ENCODE measurements at regions not wholly inside any gene's neighbourhood (a gene's known extent, or its start where the extent isn't known, plus 50 kb on each side); places are given as distances from the start of the nearest gene placed in this dataset.

GRCh38 chr5:166279828-166280227, 2011.6 kb upstream of the WWC1 start:
- in situ Hi-C loops (cut with MboI): no loop called here
- 5% methylated on average over 3 of the region's 3 CpGs for WGBS (ENCODE audit: insufficient coverage, insufficient replicate concordance, low lambda C conversion rate, missing lambda C conversion rate)
- Histone ChIP-seq H2AFZ (ENCODE audit: control insufficient read depth, low read depth, low read length) (no peak overlapping the region), H3K4me2 (ENCODE audit: control insufficient read depth, insufficient read depth) (no peak overlapping the region), H3K27ac (ENCODE audit: control insufficient read depth, insufficient read depth) (no peak overlapping the region), H3K79me2 (ENCODE audit: control insufficient read depth, insufficient read depth, low read length) (no peaks in the 10 kb centered on the region), H3K27me3 (replicated peaks in 1 of 2; ENCODE audit: control insufficient read depth in 2 of 2, insufficient read depth in 2 of 2, low read length in 1 of 2) (no peaks in the 10 kb centered on the region), H3K4me1 (ENCODE audit: control insufficient read depth, insufficient read depth, low read length) (no peaks in the 10 kb centered on the region), H4K20me1 (ENCODE audit: control insufficient read depth, insufficient read depth) (no peaks in the 10 kb centered on the region), H3K9me3 (replicated peaks; ENCODE audit: control insufficient read depth, insufficient read depth, low read length) (no peaks in the 10 kb centered on the region; the same call in 1 of the 3 replicates), H3K36me3 (ENCODE audit: control insufficient read depth in 2 of 2, insufficient read depth in 2 of 2, low read length in 1 of 2) (no peaks in the 10 kb centered on the region), H3K9ac (ENCODE audit: control insufficient read depth, insufficient read depth, low read length) (no peak overlapping the region), H3K4me3 (no peak overlapping the region)
- intact Hi-C loops (cut with micrococcal nuclease; ENCODE audit: unreplicated experiment): no loop called here
- RAD21 ChIA-PET (ENCODE audit: unreplicated experiment): no interaction called here
- no peak for TF ChIP-seq ZNF24 (IDR thresholded peaks at IDR 0.05)
- TF ChIP-seq YBX1 (IDR thresholded peaks at IDR 0.05): no peak
- no peak for TF ChIP-seq FOS (IDR thresholded peaks at IDR 0.05; ENCODE audit: borderline replicate concordance, extremely low read depth, insufficient read length)
- TF ChIP-seq RUNX3 (IDR thresholded peaks at IDR 0.05; ENCODE audit: low read length): no peak
- TF ChIP-seq STAT3 (IDR thresholded peaks at IDR 0.05; ENCODE audit: low read depth, low read length): no peak
- no peak for TF ChIP-seq JUNB (IDR thresholded peaks at IDR 0.05)
- TF ChIP-seq RFX5 (IDR thresholded peaks at IDR 0.05; ENCODE audit: low read depth, low read length): no peak
- no peak for TF ChIP-seq RAD51 (IDR thresholded peaks at IDR 0.05)
- no peak for TF ChIP-seq RELB (IDR thresholded peaks at IDR 0.05; ENCODE audit: low read depth)
- TF ChIP-seq NFYB (IDR thresholded peaks at IDR 0.05; ENCODE audit: insufficient read depth, low read depth, low read length): no peak
- TF ChIP-seq YY1 (IDR thresholded peaks at IDR 0.05; ENCODE audit: low read depth, low read length): no peak
- TF ChIP-seq MEF2B (IDR thresholded peaks at IDR 0.05; ENCODE audit: partially characterized antibody, poor library complexity, severe bottlenecking): no peak
- no peak for TF ChIP-seq NR2F1 (conservative IDR thresholded peaks at IDR 0.05)
- TF ChIP-seq IRF4 (IDR thresholded peaks at IDR 0.05; ENCODE audit: low read depth, low read length): no peak
- TF ChIP-seq BHLHE40 (IDR thresholded peaks at IDR 0.05; ENCODE audit: borderline replicate concordance in 1 of 2, low read depth in 2 of 2, low read length in 1 of 2): no peak
- TF ChIP-seq EGR1 (IDR thresholded peaks at IDR 0.05; ENCODE audit: borderline replicate concordance in 1 of 2, low read depth in 2 of 2, low read length in 2 of 2): no peak
- no peak for TF ChIP-seq KLF5 (IDR thresholded peaks at IDR 0.05; ENCODE audit: partially characterized antibody)
- no peak for TF ChIP-seq HDAC6 (IDR thresholded peaks at IDR 0.05; ENCODE audit: unreplicated experiment)
- no peak for TF ChIP-seq SMARCA5 (IDR thresholded peaks at IDR 0.05)
- TF ChIP-seq TCF12 (IDR thresholded peaks at IDR 0.05; ENCODE audit: low read depth, low read length): no peak
- POLR2A ChIA-PET: no interaction called here
- DNase-seq (ENCODE audit: low read depth, low spot score) (no peak), FAIRE-seq (no peak), ATAC-seq (no peak)
- BruUV-seq (replicated peaks): no TSS peak
- CTCF ChIA-PET: no interaction called here
- SMC1A ChIA-PET (ENCODE audit: uncharacterized antibody, unreplicated experiment): no interaction called here

Measured in GM12878 (cell line).